ENCODE measurements at regions not wholly inside any gene's neighbourhood (a gene's known extent, or its start where the extent isn't known, plus 50 kb on each side); places are given as distances from the start of the nearest gene placed in this dataset.

DNA sequence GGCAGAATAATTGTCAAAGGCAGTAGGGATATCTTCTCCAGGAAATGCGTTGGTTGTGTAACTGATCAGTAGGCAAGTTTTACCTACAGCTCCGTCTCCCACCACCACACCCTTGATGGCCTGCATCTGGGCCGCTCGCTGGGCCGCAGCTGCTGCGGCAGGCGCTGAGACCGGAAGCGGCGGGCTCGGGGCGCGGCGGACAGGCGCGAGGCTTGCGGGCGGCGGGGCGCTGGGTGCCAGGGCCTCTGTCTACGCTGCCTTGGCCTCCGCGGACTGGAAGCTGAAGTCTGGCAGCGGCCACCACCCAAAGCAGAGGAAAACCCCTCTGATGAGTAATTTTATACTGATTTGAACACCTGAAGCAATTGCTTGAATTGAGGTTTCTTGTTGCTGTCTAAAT is 124.2 kb upstream of the ZIC3 start:
- Histone ChIP-seq H3K36me3 (ENCODE audit: insufficient read depth, low read length, poor library complexity, severe bottlenecking) (no peaks in the 10 kb centered on the region), H3K4me3 (ENCODE audit: low read depth, low read length, poor library complexity, severe bottlenecking) (no peak overlapping the region), H3K27ac (ENCODE audit: low read depth, low read length, poor library complexity, severe bottlenecking) (no peak overlapping the region), H3K27me3 (replicated peaks; ENCODE audit: insufficient read depth, low read depth, low read length, poor library complexity) (no peaks in the 10 kb centered on the region), H3K9me3 (ENCODE audit: low read depth, low read length, poor library complexity, severe bottlenecking) (no peaks in the 10 kb centered on the region), H3K4me1 (ENCODE audit: insufficient read depth, low read length, poor library complexity, severe bottlenecking) (no peaks in the 10 kb centered on the region)
- no TSS peak for BruUV-seq (replicated peaks)
- TF ChIP-seq EZH2 (IDR thresholded peaks at IDR 0.05; ENCODE audit: borderline replicate concordance, low read depth, low read length, poor library complexity, severe bottlenecking) = no peak
- TF ChIP-seq, protein P1, sequence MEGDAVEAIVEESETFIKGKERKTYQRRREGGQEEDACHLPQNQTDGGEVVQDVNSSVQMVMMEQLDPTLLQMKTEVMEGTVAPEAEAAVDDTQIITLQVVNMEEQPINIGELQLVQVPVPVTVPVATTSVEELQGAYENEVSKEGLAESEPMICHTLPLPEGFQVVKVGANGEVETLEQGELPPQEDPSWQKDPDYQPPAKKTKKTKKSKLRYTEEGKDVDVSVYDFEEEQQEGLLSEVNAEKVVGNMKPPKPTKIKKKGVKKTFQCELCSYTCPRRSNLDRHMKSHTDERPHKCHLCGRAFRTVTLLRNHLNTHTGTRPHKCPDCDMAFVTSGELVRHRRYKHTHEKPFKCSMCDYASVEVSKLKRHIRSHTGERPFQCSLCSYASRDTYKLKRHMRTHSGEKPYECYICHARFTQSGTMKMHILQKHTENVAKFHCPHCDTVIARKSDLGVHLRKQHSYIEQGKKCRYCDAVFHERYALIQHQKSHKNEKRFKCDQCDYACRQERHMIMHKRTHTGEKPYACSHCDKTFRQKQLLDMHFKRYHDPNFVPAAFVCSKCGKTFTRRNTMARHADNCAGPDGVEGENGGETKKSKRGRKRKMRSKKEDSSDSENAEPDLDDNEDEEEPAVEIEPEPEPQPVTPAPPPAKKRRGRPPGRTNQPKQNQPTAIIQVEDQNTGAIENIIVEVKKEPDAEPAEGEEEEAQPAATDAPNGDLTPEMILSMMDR (conservative IDR thresholded peaks at IDR 0.05; ENCODE audit: low read depth, low read length) = no peak
- ChIA-PET POLR2A (ENCODE audit: low non-redundant PET) (no interaction called here), CTCF (no interaction called here)
- no peak for DNase-seq (ENCODE audit: low spot score)
- intact Hi-C loops (cut with micrococcal nuclease; ENCODE audit: unreplicated experiment) = no loop called here

DNA sequence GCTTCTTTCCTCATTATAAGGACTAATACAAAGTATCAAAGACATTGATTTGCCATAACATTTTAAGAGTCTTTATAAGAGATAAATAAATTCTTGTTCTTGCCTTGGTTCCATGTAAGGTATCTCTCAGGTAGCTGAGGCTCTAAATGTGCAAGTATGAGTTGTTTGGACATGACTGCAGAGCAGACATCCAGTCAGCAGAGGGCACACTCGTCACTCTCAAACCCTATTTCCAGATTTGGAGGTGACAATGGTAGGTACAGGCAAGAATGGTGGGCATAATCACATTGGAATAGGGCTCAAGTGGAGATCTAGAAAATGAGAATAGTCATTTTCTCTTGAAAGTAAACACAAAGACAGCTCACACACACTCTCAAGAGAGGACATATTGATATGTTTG is 133.3 kb upstream of the ZIC3 start:
- H3K9me3 ChIP-seq (ENCODE audit: low read depth, low read length, poor library complexity, severe bottlenecking) = no peaks in the 10 kb centered on the region
- no peaks in the 10 kb centered on the region for H3K36me3 ChIP-seq (ENCODE audit: insufficient read depth, low read length, poor library complexity, severe bottlenecking)
- no peaks in the 10 kb centered on the region for H3K4me1 ChIP-seq (ENCODE audit: insufficient read depth, low read length, poor library complexity, severe bottlenecking)
- POLR2A ChIA-PET (ENCODE audit: low non-redundant PET) = no interaction called here
- H3K27ac ChIP-seq (ENCODE audit: low read depth, low read length, poor library complexity, severe bottlenecking) = no peak overlapping the region
- no peak overlapping the region for H3K4me3 ChIP-seq (ENCODE audit: low read depth, low read length, poor library complexity, severe bottlenecking)
- CTCF ChIA-PET = interaction anchor here (0.7 to 0.9 kb wide), 2 partner anchors 146 to 493 kb away, joined by 3 to 5 read pairs; no protein-coding TSS in a partner anchor
- H3K27me3 ChIP-seq (replicated peaks; ENCODE audit: insufficient read depth, low read depth, low read length, poor library complexity) = peaks cover 7% of the 10 kb centered on the region
- intact Hi-C loops (cut with micrococcal nuclease; ENCODE audit: unreplicated experiment) = loop anchor here (2.0 kb wide), 2 partner anchors 492 to 598 kb away; no protein-coding TSS in a partner anchor
- peak; percentile 55 for DNase-seq (ENCODE audit: low spot score)
- TF ChIP-seq, protein P1 (conservative IDR thresholded peaks at IDR 0.05; ENCODE audit: low read depth, low read length) = peak; percentile 79
- TF ChIP-seq EZH2 (IDR thresholded peaks at IDR 0.05; ENCODE audit: borderline replicate concordance, low read depth, low read length, poor library complexity, severe bottlenecking) = no peak
- no TSS peak for BruUV-seq (replicated peaks)

DNA sequence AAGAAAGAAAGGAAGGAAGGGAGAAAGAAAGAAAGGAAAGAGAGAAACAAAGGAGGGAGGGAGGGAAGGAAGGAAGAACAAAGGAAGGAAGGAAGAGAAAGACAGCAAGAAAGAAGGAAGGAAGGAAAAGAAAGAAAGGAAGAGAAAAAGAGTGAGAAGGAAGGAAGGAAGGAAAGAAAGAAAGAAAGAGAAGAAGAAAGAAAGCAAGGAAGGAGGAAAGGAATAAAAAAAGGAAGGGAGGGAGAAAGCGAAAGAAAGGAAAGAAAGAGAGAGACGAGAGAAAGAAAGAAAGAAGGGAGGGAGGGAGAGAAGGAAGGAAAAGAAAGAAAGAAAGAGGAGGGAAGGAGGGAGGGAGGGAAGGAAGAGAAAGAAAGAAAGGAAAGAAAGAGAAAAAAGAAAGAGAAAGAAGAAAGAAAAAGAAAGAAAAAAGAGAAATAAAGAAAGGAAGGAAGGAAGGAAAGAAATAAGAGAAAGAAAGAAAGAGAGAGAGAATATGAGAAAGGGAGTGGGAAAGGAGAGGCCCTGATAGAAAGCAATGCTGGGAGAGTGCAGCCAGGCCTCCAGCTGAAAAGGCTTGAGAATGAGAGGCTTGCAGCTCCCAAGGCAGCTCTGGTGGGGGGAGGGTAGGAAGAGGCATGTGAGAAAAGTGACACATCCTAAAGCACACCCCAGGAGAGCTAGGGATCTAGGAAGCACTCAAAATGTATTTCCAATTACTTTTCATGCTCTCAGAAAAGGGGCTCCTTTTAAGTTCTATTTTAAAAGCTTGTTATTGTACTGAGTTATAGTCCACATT is 134.0 kb upstream of the ZIC3 start:
- BruUV-seq (replicated peaks) = no TSS peak
- DNase-seq (ENCODE audit: low spot score) = peak; percentile 64
- CTCF ChIA-PET = interaction anchor here (0.6 to 0.9 kb wide), 2 partner anchors 65 to 494 kb away, joined by 3 to 5 read pairs; no protein-coding TSS in a partner anchor
- POLR2A ChIA-PET (ENCODE audit: low non-redundant PET) = no interaction called here
- TF ChIP-seq, protein P1 (conservative IDR thresholded peaks at IDR 0.05; ENCODE audit: low read depth, low read length) = no peak
- TF ChIP-seq EZH2 (IDR thresholded peaks at IDR 0.05; ENCODE audit: borderline replicate concordance, low read depth, low read length, poor library complexity, severe bottlenecking) = no peak
- intact Hi-C loops (cut with micrococcal nuclease; ENCODE audit: unreplicated experiment) = loop anchor here (2.0 kb wide), 2 partner anchors 493 to 599 kb away; no protein-coding TSS in a partner anchor
- Histone ChIP-seq H3K36me3 (ENCODE audit: insufficient read depth, low read length, poor library complexity, severe bottlenecking) (no peaks in the 10 kb centered on the region), H3K4me3 (ENCODE audit: low read depth, low read length, poor library complexity, severe bottlenecking) (no peak overlapping the region), H3K4me1 (ENCODE audit: insufficient read depth, low read length, poor library complexity, severe bottlenecking) (no peaks in the 10 kb centered on the region), H3K27me3 (replicated peaks; ENCODE audit: insufficient read depth, low read depth, low read length, poor library complexity) (peaks cover 14% of the 10 kb centered on the region), H3K9me3 (ENCODE audit: low read depth, low read length, poor library complexity, severe bottlenecking) (no peaks in the 10 kb centered on the region), H3K27ac (ENCODE audit: low read depth, low read length, poor library complexity, severe bottlenecking) (no peak overlapping the region)

Data from A673 (cell line).